Chondrocyte (in vitro differentiated cells): ENCODE measurements at regions not wholly inside any gene's neighbourhood (a gene's known extent, or its start where the extent isn't known, plus 50 kb on each side); places are given as distances from the start of the nearest gene placed in this dataset.
A peak's percentile ranks its signal among the peaks of the same experiment; 100 is the strongest.

ENCODE experiments used
- DNase-seq: peaks from one replicate; pipeline ENCODE4 v3.0.0; 2021; ENCODE audit warnings: mixed read lengths, low spot score
- H3K27ac Mint-ChIP-seq: one replicate; pipeline ENCODE4 v1.8.0; 2021; ENCODE audit warnings: mild to moderate bottlenecking, moderate library complexity, mixed read lengths; ENCODE audit not compliant: unreplicated experiment
- H3K27me3 Mint-ChIP-seq: 2 replicates; pipeline ENCODE4 v1.8.0; 2021; ENCODE audit warnings: low read depth, mixed read lengths
- H3K36me3 Mint-ChIP-seq: 2 replicates; pipeline ENCODE4 v1.8.0; 2021; ENCODE audit warnings: low read depth, mixed read lengths
- H3K4me1 Mint-ChIP-seq: 2 replicates; pipeline ENCODE4 v1.8.0; 2021; ENCODE audit warnings: low read depth, mild to moderate bottlenecking, mixed read lengths
- H3K4me3 Mint-ChIP-seq: one replicate; pipeline ENCODE4 v1.8.0; 2021; ENCODE audit warnings: mild to moderate bottlenecking, moderate library complexity, mixed read lengths; ENCODE audit not compliant: unreplicated experiment
- H3K9me3 Mint-ChIP-seq: 2 replicates; pipeline ENCODE4 v1.8.0; 2021; ENCODE audit warnings: low read depth, mixed read lengths
- TF ChIP-seq, protein P1 (sequence below): fragments of 200-600 bp; sonication (generic); IDR thresholded peaks from 2 replicates; pipeline ENCODE4 v1.5.0; 2021; ENCODE audit warnings: antibody characterized with exemption, mild to moderate bottlenecking, moderate library complexity

DNA sequence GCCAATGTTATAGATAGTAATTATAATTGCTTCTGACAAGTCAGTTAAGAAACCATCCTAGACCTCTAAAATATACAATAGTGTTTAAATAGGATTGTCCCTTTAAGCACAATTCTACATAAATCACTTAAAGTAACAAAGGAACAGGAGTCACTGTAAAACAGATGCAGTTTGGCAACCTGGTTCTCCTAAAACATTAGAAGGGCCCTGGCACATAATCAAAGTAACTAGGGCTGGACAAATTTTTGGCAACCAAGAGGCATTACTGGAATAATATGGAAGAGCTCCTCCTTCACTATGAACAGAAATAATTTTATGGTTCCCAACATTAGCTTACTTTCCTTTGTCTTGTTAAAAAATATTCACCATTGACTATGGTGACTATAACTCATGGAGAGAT is 75.0 kb upstream of the CCDC160 start:
- no peaks in the 10 kb centered on the region for H3K9me3 Mint-ChIP-seq
- no peaks in the 10 kb centered on the region for H3K4me1 Mint-ChIP-seq
- no peaks in the 10 kb centered on the region for H3K36me3 Mint-ChIP-seq
- TF ChIP-seq, protein P1, sequence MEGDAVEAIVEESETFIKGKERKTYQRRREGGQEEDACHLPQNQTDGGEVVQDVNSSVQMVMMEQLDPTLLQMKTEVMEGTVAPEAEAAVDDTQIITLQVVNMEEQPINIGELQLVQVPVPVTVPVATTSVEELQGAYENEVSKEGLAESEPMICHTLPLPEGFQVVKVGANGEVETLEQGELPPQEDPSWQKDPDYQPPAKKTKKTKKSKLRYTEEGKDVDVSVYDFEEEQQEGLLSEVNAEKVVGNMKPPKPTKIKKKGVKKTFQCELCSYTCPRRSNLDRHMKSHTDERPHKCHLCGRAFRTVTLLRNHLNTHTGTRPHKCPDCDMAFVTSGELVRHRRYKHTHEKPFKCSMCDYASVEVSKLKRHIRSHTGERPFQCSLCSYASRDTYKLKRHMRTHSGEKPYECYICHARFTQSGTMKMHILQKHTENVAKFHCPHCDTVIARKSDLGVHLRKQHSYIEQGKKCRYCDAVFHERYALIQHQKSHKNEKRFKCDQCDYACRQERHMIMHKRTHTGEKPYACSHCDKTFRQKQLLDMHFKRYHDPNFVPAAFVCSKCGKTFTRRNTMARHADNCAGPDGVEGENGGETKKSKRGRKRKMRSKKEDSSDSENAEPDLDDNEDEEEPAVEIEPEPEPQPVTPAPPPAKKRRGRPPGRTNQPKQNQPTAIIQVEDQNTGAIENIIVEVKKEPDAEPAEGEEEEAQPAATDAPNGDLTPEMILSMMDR: no peak
- H3K27me3 Mint-ChIP-seq: no peaks in the 10 kb centered on the region
- no peak overlapping the region for H3K4me3 Mint-ChIP-seq
- no peak overlapping the region for H3K27ac Mint-ChIP-seq
- DNase-seq: no peak

DNA sequence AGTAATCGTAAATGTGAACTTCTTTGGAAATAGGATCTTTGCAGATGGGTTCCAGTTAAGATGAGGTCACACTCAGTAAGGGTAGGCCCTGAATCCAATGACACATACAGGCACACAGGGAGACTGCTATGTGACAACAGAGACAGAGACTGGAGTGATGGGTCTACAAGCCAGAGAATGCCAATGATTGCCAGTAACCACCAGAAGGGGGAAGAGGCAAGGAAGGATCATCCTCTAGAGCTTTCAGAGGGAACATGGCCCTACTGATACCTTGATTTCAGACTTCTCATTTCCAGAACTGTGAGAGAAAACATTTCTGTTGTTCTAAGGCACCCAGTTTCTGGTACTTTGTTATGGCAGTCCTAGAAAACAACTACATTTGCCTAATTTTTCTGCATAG is 73.1 kb upstream of the CCDC160 start:
- H3K27me3 Mint-ChIP-seq: no peaks in the 10 kb centered on the region
- DNase-seq: no peak
- H3K36me3 Mint-ChIP-seq: no peaks in the 10 kb centered on the region
- no peaks in the 10 kb centered on the region for H3K9me3 Mint-ChIP-seq
- H3K4me3 Mint-ChIP-seq: no peak overlapping the region
- TF ChIP-seq, protein P1: no peak
- peaks cover 4% of the 10 kb centered on the region for H3K4me1 Mint-ChIP-seq
- no peak overlapping the region for H3K27ac Mint-ChIP-seq

DNA sequence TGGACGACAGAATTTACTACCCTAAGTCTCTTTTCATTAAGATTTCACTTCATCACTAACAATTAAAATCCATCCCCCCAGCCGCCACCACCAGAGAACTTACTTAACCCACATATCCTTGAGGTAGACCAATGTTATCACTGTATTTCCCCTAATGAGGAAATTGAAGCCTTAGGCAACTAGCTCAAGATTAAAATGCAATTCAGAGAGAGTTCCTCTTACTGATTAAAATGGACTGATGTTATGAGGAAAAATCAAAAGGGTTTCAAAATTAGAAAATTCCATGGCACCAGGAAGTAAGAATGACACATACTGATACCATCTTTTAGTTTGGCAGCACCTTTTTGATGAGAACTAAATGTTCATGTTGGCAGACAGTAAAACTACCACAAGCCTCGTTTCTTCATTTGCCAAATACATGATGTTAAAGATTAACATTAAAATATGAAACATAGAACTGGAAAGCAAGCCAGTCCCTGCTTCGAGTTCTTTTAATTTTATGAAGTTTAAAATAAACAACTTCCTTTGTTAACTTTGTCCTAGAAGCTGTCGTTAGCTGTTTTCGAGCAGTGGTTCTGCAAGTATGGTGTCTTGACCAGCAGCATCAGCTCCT is 69.3 kb upstream of the CCDC160 start:
- DNase-seq: no peak
- Mint-ChIP-seq H3K9me3 (no peaks in the 10 kb centered on the region), H3K27ac (no peak overlapping the region), H3K4me3 (no peak overlapping the region), H3K36me3 (no peaks in the 10 kb centered on the region), H3K27me3 (peaks cover 2% of the 10 kb centered on the region), H3K4me1 (peaks cover 9% of the 10 kb centered on the region)
- TF ChIP-seq, protein P1: no peak

DNA sequence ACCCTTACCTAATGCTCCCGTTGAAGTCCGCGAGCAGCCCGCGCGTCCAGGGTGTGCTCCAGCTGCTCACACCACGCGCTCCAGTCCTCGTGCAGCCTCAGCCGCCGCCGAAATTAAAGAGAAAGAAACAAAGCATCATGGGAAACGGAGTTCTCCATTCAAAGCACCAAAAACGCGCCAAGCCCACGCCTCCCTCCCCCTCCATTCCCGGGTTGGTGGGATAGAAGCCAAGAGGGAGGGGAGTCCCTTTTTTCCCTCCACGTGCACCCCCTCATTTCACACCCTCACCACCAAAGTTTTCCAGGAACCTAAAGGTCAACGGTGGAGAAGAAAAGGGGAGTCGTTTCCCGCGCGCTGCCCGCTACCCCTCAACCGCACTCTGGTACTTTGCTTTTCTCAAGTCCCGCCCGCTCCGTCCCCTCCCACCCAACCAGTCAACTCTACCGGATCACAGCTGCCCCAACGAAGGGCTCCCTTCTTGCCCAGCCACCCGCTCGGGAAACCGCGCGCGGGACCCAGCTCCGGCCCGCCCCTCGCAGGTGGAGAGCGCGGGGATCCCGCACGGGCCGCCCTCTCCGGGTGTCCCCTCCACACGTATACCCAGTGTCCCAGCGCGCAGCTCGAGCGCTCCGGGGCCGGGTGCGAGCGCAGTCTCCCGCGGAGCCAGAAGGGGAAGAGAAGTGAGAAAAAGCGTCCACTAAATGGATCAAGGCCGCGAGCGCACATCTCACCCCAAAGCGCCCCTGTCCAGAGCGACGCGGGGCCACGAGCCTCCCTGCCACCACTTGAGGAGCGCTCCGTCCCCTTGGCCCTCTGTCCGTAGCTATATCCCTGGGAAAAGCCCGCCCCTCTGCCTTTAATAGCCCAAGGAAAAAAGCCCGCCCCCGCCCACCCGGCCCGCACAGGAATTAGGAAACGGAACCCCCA is 65.1 kb upstream of the CCDC160 start:
- peaks cover 18% of the 10 kb centered on the region for H3K27me3 Mint-ChIP-seq
- H3K4me1 Mint-ChIP-seq: peaks cover 19% of the 10 kb centered on the region
- DNase-seq: no peak
- peak overlapping the region; percentile 77 for H3K4me3 Mint-ChIP-seq
- H3K9me3 Mint-ChIP-seq: no peaks in the 10 kb centered on the region
- no peak overlapping the region for H3K27ac Mint-ChIP-seq
- TF ChIP-seq, protein P1: no peak
- H3K36me3 Mint-ChIP-seq: peaks cover 1% of the 10 kb centered on the region

DNA sequence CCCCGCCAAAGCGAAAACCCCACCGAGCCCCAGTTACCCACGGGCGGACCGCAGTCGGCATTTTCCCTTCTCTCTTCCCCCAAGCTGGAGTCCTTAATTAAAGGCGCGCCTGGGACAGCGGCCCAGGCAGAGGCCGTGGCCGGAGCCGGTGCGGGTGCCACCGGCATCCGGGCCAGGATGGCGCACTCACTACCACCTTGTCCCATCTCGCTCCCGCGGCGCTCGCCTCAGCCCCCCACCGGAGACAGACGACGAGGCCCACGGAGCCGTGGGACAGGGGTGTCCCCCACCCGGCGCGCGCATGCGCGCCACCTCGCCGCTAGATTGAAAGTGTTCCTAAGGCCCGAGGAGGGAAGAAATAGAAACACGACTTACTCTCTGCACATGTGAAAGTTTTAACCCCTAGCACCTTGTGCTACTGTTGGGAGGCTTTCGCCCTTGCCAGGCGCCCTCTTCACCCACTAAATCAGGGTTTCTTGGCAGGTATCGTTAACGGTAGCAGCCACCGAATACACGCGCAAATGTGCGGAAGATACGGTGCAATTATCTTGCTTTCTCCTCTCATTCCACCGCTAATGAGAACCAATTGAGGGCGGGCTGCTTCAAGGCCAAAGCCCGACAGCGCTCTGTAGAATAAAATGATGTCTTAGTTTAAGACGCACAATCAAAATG is 64.3 kb upstream of the CCDC160 start:
- peak overlapping the region; percentile 77 for H3K4me3 Mint-ChIP-seq
- peaks cover 15% of the 10 kb centered on the region for H3K4me1 Mint-ChIP-seq
- no peak overlapping the region for H3K27ac Mint-ChIP-seq

More for the DNA sequence above, 64.3 kb upstream of the CCDC160 start:
- peaks cover 1% of the 10 kb centered on the region for H3K36me3 Mint-ChIP-seq
- H3K9me3 Mint-ChIP-seq: no peaks in the 10 kb centered on the region
- peaks cover 18% of the 10 kb centered on the region for H3K27me3 Mint-ChIP-seq
- no peak for DNase-seq
- TF ChIP-seq, protein P1: no peak
